Fibroblast of upper back skin (primary cell): ENCODE measurements at regions not wholly inside any gene's neighbourhood (a gene's known extent, or its start where the extent isn't known, plus 50 kb on each side); places are given as distances from the start of the nearest gene placed in this dataset.

Source experiments
- DNase-seq: peaks from one replicate; pipeline ENCODE4 v3.0.0-alpha.2; 2013

GRCh38 chr2:4408321-4408720, 704.9 kb downstream of the DCDC2C start:
- no peak for DNase-seq

GRCh38 chr2:4412637-4413187, 709.3 kb downstream of the DCDC2C start:
- no peak for DNase-seq

- no peak for DNase-seq
Observed at GRCh38 chr2:4415171-4415570, 711.8 kb downstream of the DCDC2C start.

GRCh38 chr2:4415810-4416413, 712.5 kb downstream of the DCDC2C start:
- no peak for DNase-seq

- no peak for DNase-seq
Observed at GRCh38 chr2:4416431-4416830, 713.1 kb downstream of the DCDC2C start.

- no peak for DNase-seq
Observed at GRCh38 chr2:4417771-4418170, 714.4 kb downstream of the DCDC2C start.

GRCh38 chr2:4420032-4420431, 716.7 kb downstream of the DCDC2C start:
- no peak for DNase-seq

- no peak for DNase-seq
Observed at GRCh38 chr2:4424153-4424552, 720.8 kb downstream of the DCDC2C start.

GRCh38 chr2:4427083-4427482, 723.7 kb downstream of the DCDC2C start:
- DNase-seq: no peak

- DNase-seq: no peak
Observed at GRCh38 chr2:4445821-4446220, 742.4 kb downstream of the DCDC2C start.

- no peak for DNase-seq
Observed at GRCh38 chr2:4454907-4455306, 751.5 kb downstream of the DCDC2C start.

- DNase-seq: no peak
Observed at GRCh38 chr2:4455486-4456155, 752.2 kb downstream of the DCDC2C start.

- no peak for DNase-seq
Observed at GRCh38 chr2:4464634-4465266, 761.4 kb downstream of the DCDC2C start.

- DNase-seq: no peak
Observed at GRCh38 chr2:4465671-4466070, 762.3 kb downstream of the DCDC2C start.

- DNase-seq: no peak
Observed at GRCh38 chr2:4475618-4476017, 772.2 kb downstream of the DCDC2C start.

- DNase-seq: no peak
Observed at GRCh38 chr2:4483050-4483449, 779.7 kb downstream of the DCDC2C start.

GRCh38 chr2:4486971-4487370, 783.6 kb downstream of the DCDC2C start:
- DNase-seq: no peak

- no peak for DNase-seq
Observed at GRCh38 chr2:4499316-4500030, 796.1 kb downstream of the DCDC2C start.

GRCh38 chr2:4501525-4501924, 798.1 kb downstream of the DCDC2C start:
- DNase-seq: no peak

- no peak for DNase-seq
Observed at GRCh38 chr2:4502230-4502843, 799.0 kb downstream of the DCDC2C start.

GRCh38 chr2:4507661-4508060, 804.3 kb downstream of the DCDC2C start:
- no peak for DNase-seq

GRCh38 chr2:4515871-4516761, 812.7 kb downstream of the DCDC2C start:
- DNase-seq: no peak
